HL-60 (cell line): ENCODE measurements at regions not wholly inside any gene's neighbourhood (a gene's known extent, or its start where the extent isn't known, plus 50 kb on each side); places are given as distances from the start of the nearest gene placed in this dataset.

Source experiments
- DNase-seq, 2 experiments: peaks; one replicate each; pipeline ENCODE4 v3.0.0-alpha.2; 2010 to 2020; ENCODE audit warnings: low read depth in 1 of 2, low spot score in 1 of 2
- H3K27ac ChIP-seq: fragments of 250-450 bp; sonication (Bioruptor Pico); replicated peaks from 2 replicates; pipeline ENCODE4 v1.5.1; 2020; ENCODE audit warnings: mild to moderate bottlenecking, moderate library complexity
- H3K27me3 ChIP-seq: fragments of 250-450 bp; sonication (Bioruptor Pico); 2 replicates; pipeline ENCODE4 v1.5.1; 2021; ENCODE audit warnings: mild to moderate bottlenecking, moderate library complexity; ENCODE audit not compliant: insufficient read depth, poor library complexity, severe bottlenecking
- H3K4me3 ChIP-seq: replicated peaks from 2 replicates; pipeline ENCODE4 v1.5.1; 2011; ENCODE audit warnings: mild to moderate bottlenecking, control low read depth, low read length; ENCODE audit not compliant: insufficient read depth
- GABPA ChIP-seq: IDR thresholded peaks from 2 replicates; pipeline ENCODE4 v1.6.1; 2012; ENCODE audit warnings: low read depth
- POLR2AphosphoS5 ChIP-seq: IDR thresholded peaks from 2 replicates; pipeline ENCODE4 v1.6.1; 2012; ENCODE audit warnings: low read depth
- SPI1 ChIP-seq: IDR thresholded peaks from 2 replicates; pipeline ENCODE4 v1.6.1; 2012; ENCODE audit warnings: low read depth, mild to moderate bottlenecking, borderline replicate concordance
- TF ChIP-seq, protein P1 (sequence below): IDR thresholded peaks from one replicate; pipeline ENCODE4 v1.5.1; 2011; ENCODE audit warnings: low read length, control low read depth, inconsistent platforms; ENCODE audit not compliant: insufficient read depth
- TF ChIP-seq, protein P2 (sequence below): IDR thresholded peaks from 2 replicates; pipeline ENCODE4 v1.6.1; 2012; ENCODE audit warnings: low read depth; ENCODE audit not compliant: insufficient replicate concordance

DNA sequence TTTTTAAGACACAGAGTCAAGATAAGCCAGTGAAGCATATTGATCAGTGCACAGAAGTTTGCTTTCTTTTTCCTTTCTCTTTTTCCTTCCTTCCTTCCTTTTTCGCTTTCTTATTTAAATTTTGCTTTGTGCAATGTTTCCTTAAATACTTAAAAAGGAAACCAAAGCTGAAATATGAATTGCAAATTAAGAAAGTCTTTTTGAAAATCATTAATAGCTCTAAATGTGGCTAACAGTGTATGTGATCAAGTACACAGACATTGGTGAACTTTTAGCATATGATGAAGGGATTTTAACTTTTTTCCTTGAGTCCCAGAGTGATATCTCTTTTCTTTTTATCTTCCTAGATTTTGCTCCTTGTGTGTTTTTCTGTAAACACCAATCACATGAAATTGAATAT lies 1356.9 kb upstream of the PRR20A start:
- Histone ChIP-seq H3K27me3 (no peaks in the 10 kb centered on the region), H3K27ac (no peak overlapping the region), H3K4me3 (no peak overlapping the region)
- TF ChIP-seq, protein P1, sequence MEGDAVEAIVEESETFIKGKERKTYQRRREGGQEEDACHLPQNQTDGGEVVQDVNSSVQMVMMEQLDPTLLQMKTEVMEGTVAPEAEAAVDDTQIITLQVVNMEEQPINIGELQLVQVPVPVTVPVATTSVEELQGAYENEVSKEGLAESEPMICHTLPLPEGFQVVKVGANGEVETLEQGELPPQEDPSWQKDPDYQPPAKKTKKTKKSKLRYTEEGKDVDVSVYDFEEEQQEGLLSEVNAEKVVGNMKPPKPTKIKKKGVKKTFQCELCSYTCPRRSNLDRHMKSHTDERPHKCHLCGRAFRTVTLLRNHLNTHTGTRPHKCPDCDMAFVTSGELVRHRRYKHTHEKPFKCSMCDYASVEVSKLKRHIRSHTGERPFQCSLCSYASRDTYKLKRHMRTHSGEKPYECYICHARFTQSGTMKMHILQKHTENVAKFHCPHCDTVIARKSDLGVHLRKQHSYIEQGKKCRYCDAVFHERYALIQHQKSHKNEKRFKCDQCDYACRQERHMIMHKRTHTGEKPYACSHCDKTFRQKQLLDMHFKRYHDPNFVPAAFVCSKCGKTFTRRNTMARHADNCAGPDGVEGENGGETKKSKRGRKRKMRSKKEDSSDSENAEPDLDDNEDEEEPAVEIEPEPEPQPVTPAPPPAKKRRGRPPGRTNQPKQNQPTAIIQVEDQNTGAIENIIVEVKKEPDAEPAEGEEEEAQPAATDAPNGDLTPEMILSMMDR: no peak
- TF ChIP-seq GABPA: no peak
- TF ChIP-seq SPI1: no peak
- no peak for TF ChIP-seq POLR2AphosphoS5
- TF ChIP-seq, protein P2, sequence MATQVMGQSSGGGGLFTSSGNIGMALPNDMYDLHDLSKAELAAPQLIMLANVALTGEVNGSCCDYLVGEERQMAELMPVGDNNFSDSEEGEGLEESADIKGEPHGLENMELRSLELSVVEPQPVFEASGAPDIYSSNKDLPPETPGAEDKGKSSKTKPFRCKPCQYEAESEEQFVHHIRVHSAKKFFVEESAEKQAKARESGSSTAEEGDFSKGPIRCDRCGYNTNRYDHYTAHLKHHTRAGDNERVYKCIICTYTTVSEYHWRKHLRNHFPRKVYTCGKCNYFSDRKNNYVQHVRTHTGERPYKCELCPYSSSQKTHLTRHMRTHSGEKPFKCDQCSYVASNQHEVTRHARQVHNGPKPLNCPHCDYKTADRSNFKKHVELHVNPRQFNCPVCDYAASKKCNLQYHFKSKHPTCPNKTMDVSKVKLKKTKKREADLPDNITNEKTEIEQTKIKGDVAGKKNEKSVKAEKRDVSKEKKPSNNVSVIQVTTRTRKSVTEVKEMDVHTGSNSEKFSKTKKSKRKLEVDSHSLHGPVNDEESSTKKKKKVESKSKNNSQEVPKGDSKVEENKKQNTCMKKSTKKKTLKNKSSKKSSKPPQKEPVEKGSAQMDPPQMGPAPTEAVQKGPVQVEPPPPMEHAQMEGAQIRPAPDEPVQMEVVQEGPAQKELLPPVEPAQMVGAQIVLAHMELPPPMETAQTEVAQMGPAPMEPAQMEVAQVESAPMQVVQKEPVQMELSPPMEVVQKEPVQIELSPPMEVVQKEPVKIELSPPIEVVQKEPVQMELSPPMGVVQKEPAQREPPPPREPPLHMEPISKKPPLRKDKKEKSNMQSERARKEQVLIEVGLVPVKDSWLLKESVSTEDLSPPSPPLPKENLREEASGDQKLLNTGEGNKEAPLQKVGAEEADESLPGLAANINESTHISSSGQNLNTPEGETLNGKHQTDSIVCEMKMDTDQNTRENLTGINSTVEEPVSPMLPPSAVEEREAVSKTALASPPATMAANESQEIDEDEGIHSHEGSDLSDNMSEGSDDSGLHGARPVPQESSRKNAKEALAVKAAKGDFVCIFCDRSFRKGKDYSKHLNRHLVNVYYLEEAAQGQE: no peak
- DNase-seq: no peak

DNA sequence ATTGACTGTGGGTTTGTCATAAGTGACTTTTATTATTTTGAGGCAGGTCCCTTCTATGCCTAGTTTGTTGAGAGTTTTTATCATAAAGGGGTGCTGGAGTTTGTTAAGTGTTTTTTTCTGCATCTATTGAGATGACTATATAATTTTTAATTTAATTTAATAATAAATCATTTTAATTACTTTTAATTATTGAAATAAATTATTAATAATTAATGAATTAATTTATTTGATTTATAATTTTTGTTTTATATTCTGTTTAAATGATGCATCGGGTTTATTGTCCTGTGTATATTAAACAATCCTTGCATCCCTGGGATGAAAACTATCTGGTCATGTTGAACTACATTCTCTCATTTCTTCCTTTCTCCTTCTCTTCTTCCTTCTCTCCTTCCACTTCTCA lies 1352.2 kb upstream of the PRR20A start:
- Histone ChIP-seq H3K27me3 (no peaks in the 10 kb centered on the region), H3K27ac (no peak overlapping the region), H3K4me3 (no peak overlapping the region)
- DNase-seq: no peak
- TF ChIP-seq, protein P2: no peak
- TF ChIP-seq, protein P1: no peak
- TF ChIP-seq SPI1: no peak
- TF ChIP-seq GABPA: no peak
- TF ChIP-seq POLR2AphosphoS5: no peak

DNA sequence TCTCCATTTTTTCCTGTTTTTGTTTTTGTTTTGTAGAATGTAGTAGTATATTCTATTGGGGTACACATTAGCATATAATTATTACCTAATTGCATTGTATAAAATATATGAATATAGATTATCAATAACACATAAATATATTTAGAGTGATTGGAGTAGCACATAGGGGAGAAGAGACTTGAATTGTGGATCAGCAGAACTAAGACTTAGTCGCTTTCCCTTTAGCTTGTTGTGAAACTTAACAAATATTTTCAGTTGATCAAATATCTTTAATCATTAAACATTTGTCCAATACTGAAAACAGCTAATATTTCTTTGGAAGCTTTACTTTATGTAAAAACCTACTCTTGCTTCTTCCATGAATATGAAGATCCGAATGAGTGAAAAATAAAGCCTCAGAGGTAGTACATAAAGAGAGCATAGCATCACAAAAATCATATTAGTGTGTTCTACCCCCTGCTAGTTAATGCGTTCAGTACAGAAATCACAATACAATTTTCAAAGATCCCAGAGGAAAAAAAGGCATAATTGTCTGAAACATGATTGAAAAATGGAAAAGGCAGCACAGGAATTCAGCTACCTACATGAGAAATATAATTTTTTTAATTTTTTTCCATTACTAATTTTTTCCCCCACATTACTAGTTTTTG lies 1348.0 kb upstream of the PRR20A start:
- H3K27me3 ChIP-seq: no peaks in the 10 kb centered on the region
- DNase-seq: no peak

More for the DNA sequence above, 1348.0 kb upstream of the PRR20A start:
- Histone ChIP-seq H3K27ac (no peak overlapping the region), H3K4me3 (no peak overlapping the region)
- TF ChIP-seq, protein P2: no peak
- TF ChIP-seq GABPA (no peak), POLR2AphosphoS5 (no peak), SPI1 (no peak)
- TF ChIP-seq, protein P1: no peak
